ENCODE measurements at regions not wholly inside any gene's neighbourhood (a gene's known extent, or its start where the extent isn't known, plus 50 kb on each side); places are given as distances from the start of the nearest gene placed in this dataset.

- DNase-seq (no peak), ATAC-seq (no peak)
- TF ChIP-seq CTCF (conservative IDR thresholded peaks at IDR 0.05; ENCODE audit: low read depth, low read length) (no peak), EZH2 (IDR thresholded peaks at IDR 0.05; ENCODE audit: low read length, unreplicated experiment) (no peak), EZH2phosphoT487 (IDR thresholded peaks at IDR 0.05; ENCODE audit: borderline replicate concordance, low read length) (no peak)
- Histone ChIP-seq H3K36me3 (ENCODE audit: low read depth, low read length) (no peaks in the 10 kb centered on the region), H3K4me3 (ENCODE audit: low read length) (no peak overlapping the region), H4K20me1 (ENCODE audit: low read length) (no peaks in the 10 kb centered on the region), H3K9ac (ENCODE audit: low read length) (no peak overlapping the region), H3K9me2 (replicated peaks; ENCODE audit: low read length) (no peaks in the 10 kb centered on the region), H3K27me3 (ENCODE audit: low read length) (peaks cover 49% of the 10 kb centered on the region), H3F3A (ENCODE audit: low read length, unreplicated experiment) (no peaks in the 10 kb centered on the region), H3K27ac (ENCODE audit: low read length) (no peak overlapping the region), H2AFZ (ENCODE audit: low read length) (no peak overlapping the region), H3K9me3 (ENCODE audit: low read length) (no peaks in the 10 kb centered on the region), H3K4me2 (ENCODE audit: low read length) (no peak overlapping the region), H3K79me2 (ENCODE audit: low read length) (no peaks in the 10 kb centered on the region), H3K4me1 (ENCODE audit: insufficient read depth, low read length) (no peaks in the 10 kb centered on the region)
- intact Hi-C loops (cut with micrococcal nuclease) = no loop called here
- BruUV-seq (replicated peaks) = no TSS peak
- ChIA-PET CTCF (no interaction called here), POLR2A (ENCODE audit: unreplicated experiment) (no interaction called here)
Observed at GRCh38 chr16:74026373-74027281, 270.0 kb upstream of the PSMD7 start.

GRCh38 chr16:74024953-74025352 lies 271.7 kb upstream of the PSMD7 start:
- Histone ChIP-seq H3K9ac (ENCODE audit: low read length) (no peak overlapping the region), H3K9me2 (replicated peaks; ENCODE audit: low read length) (no peaks in the 10 kb centered on the region), H3F3A (ENCODE audit: low read length, unreplicated experiment) (no peaks in the 10 kb centered on the region), H3K79me2 (ENCODE audit: low read length) (no peaks in the 10 kb centered on the region), H3K9me3 (ENCODE audit: low read length) (no peaks in the 10 kb centered on the region), H3K27ac (ENCODE audit: low read length) (no peak overlapping the region), H3K4me3 (ENCODE audit: low read length) (no peak overlapping the region), H3K4me1 (ENCODE audit: insufficient read depth, low read length) (no peaks in the 10 kb centered on the region), H3K27me3 (ENCODE audit: low read length) (peaks cover 44% of the 10 kb centered on the region), H3K4me2 (ENCODE audit: low read length) (no peak overlapping the region), H3K36me3 (ENCODE audit: low read depth, low read length) (no peaks in the 10 kb centered on the region), H4K20me1 (ENCODE audit: low read length) (no peaks in the 10 kb centered on the region), H2AFZ (ENCODE audit: low read length) (no peak overlapping the region)
- no TSS peak for BruUV-seq (replicated peaks)
- TF ChIP-seq CTCF (conservative IDR thresholded peaks at IDR 0.05; ENCODE audit: low read depth, low read length) = no peak
- no peak for TF ChIP-seq EZH2 (IDR thresholded peaks at IDR 0.05; ENCODE audit: low read length, unreplicated experiment)
- no peak for TF ChIP-seq EZH2phosphoT487 (IDR thresholded peaks at IDR 0.05; ENCODE audit: borderline replicate concordance, low read length)
- DNase-seq = no peak
- ChIA-PET POLR2A (ENCODE audit: unreplicated experiment) (no interaction called here), CTCF (no interaction called here)
- intact Hi-C loops (cut with micrococcal nuclease) = no loop called here
- no peak for ATAC-seq

- no peak overlapping the region for H3K27ac ChIP-seq (ENCODE audit: low read length)
- intact Hi-C loops (cut with micrococcal nuclease) = no loop called here
- no peaks in the 10 kb centered on the region for H3K9me3 ChIP-seq (ENCODE audit: low read length)
- H3K79me2 ChIP-seq (ENCODE audit: low read length) = no peaks in the 10 kb centered on the region
- no peaks in the 10 kb centered on the region for H3F3A ChIP-seq (ENCODE audit: low read length, unreplicated experiment)
- no peak overlapping the region for H2AFZ ChIP-seq (ENCODE audit: low read length)
- H3K4me2 ChIP-seq (ENCODE audit: low read length) = no peak overlapping the region
- no peaks in the 10 kb centered on the region for H3K9me2 ChIP-seq (replicated peaks; ENCODE audit: low read length)
- ATAC-seq (no peak), DNase-seq (no peak)
- BruUV-seq (replicated peaks) = no TSS peak
- no peak overlapping the region for H3K4me3 ChIP-seq (ENCODE audit: low read length)
- CTCF ChIA-PET = no interaction called here
- H3K9ac ChIP-seq (ENCODE audit: low read length) = no peak overlapping the region
- no peaks in the 10 kb centered on the region for H4K20me1 ChIP-seq (ENCODE audit: low read length)
- H3K4me1 ChIP-seq (ENCODE audit: insufficient read depth, low read length) = no peaks in the 10 kb centered on the region
- POLR2A ChIA-PET (ENCODE audit: unreplicated experiment) = no interaction called here
- H3K27me3 ChIP-seq (ENCODE audit: low read length) = peaks cover 22% of the 10 kb centered on the region
- no peak for TF ChIP-seq EZH2phosphoT487 (IDR thresholded peaks at IDR 0.05; ENCODE audit: borderline replicate concordance, low read length)
- no peak for TF ChIP-seq CTCF (conservative IDR thresholded peaks at IDR 0.05; ENCODE audit: low read depth, low read length)
- TF ChIP-seq EZH2 (IDR thresholded peaks at IDR 0.05; ENCODE audit: low read length, unreplicated experiment) = no peak
- H3K36me3 ChIP-seq (ENCODE audit: low read depth, low read length) = no peaks in the 10 kb centered on the region
Observed at GRCh38 chr16:74020095-74020670, 276.4 kb upstream of the PSMD7 start.

Measured in PC-3 (cell line).